ENCODE measurements at regions not wholly inside any gene's neighbourhood (a gene's known extent, or its start where the extent isn't known, plus 50 kb on each side); places are given as distances from the start of the nearest gene placed in this dataset.
"Not testable (repeated sequence)": the region's sequence is repeated elsewhere in the genome, so short reads cannot be mapped to it uniquely, and the experiment has no call there.

GRCh38 chr15:19901414-19901813 is 640.2 kb downstream of the GOLGA6L6 start:
- not testable (repeated sequence) for TF ChIP-seq POLR2A, EP300 (IDR thresholded peaks at IDR 0.05)
- TF ChIP-seq, protein P1, sequence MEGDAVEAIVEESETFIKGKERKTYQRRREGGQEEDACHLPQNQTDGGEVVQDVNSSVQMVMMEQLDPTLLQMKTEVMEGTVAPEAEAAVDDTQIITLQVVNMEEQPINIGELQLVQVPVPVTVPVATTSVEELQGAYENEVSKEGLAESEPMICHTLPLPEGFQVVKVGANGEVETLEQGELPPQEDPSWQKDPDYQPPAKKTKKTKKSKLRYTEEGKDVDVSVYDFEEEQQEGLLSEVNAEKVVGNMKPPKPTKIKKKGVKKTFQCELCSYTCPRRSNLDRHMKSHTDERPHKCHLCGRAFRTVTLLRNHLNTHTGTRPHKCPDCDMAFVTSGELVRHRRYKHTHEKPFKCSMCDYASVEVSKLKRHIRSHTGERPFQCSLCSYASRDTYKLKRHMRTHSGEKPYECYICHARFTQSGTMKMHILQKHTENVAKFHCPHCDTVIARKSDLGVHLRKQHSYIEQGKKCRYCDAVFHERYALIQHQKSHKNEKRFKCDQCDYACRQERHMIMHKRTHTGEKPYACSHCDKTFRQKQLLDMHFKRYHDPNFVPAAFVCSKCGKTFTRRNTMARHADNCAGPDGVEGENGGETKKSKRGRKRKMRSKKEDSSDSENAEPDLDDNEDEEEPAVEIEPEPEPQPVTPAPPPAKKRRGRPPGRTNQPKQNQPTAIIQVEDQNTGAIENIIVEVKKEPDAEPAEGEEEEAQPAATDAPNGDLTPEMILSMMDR (IDR thresholded peaks at IDR 0.05) = not testable (repeated sequence)
